ENCODE measurements at regions not wholly inside any gene's neighbourhood (a gene's known extent, or its start where the extent isn't known, plus 50 kb on each side); places are given as distances from the start of the nearest gene placed in this dataset.

DNA sequence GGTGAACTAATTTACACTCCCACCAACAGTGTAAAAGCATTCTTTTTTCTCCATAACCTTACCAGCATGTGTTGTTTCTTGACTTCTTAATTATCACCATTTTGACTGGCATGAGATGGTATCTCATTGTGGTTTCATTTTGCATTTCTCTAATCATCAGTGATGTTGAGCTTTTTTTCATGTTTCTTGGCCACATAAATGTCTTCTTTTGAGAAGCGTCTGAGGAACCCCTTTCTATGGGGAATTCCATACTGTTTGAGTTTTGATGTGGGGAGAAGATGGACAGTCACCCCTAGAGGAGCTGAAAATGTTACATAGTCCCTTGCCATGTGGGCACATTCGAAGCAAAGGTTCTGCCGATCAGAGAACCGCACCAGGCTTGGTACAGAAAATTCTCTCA lies 207.0 kb upstream of the SLC30A5 start:
- Histone ChIP-seq H3K27me3 (ENCODE audit: control insufficient read depth, insufficient read depth, low read length) (no peaks in the 10 kb centered on the region), H3K9me3 (ENCODE audit: control insufficient read depth, insufficient read depth, low read depth, low read length) (no peaks in the 10 kb centered on the region)

DNA sequence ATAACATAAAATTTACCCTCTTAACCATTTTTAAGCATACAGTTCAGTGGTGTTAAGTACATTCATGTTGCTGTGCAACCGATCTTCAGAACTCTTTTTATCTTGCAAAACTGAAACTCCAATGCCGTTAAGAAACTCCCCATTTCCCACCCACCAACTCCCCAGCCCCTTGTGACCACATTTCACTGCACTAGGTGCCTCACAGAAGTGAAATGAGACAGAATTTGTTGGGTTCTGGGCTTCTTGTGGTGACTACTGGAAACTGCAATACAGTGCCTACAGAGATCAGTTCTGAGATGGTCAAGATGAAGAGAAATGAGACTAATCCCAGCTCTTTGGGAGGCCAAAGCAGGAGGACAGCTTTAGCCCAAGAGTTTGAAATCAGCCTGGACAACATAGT lies 202.1 kb upstream of the SLC30A5 start:
- Histone ChIP-seq H3K4me3 (ENCODE audit: low read depth, low read length) (no peak overlapping the region), H3K27me3 (ENCODE audit: control insufficient read depth, insufficient read depth, low read length) (no peaks in the 10 kb centered on the region), H3K27ac (ENCODE audit: low read depth, low read length) (no peak overlapping the region), H3K36me3 (ENCODE audit: control insufficient read depth, insufficient read depth, low read length) (no peaks in the 10 kb centered on the region), H3K9ac (ENCODE audit: low read length) (no peak overlapping the region), H3K4me1 (ENCODE audit: control insufficient read depth, insufficient read depth, low read length) (0 out of 2 replicates have a peak, but pooled peaks cover 4% of the 10 kb centered on the region), H3K9me3 (ENCODE audit: control insufficient read depth, insufficient read depth, low read depth, low read length) (0 out of 2 replicates have a peak, but pooled peaks cover 4% of the 10 kb centered on the region)

More for the DNA sequence above, 207.0 kb upstream of the SLC30A5 start:
- Histone ChIP-seq H3K27ac (ENCODE audit: low read depth, low read length) (no peak overlapping the region), H3K36me3 (ENCODE audit: control insufficient read depth, insufficient read depth, low read length) (no peaks in the 10 kb centered on the region), H3K4me1 (ENCODE audit: control insufficient read depth, insufficient read depth, low read length) (peaks cover 3% of the 10 kb centered on the region; the same call in 1 of the 2 replicates), H3K4me3 (ENCODE audit: low read depth, low read length) (no peak overlapping the region), H3K9ac (ENCODE audit: low read length) (no peak overlapping the region)

GRCh38 chr5:68894673-68895072 lies 199.1 kb upstream of the SLC30A5 start:
- Histone ChIP-seq H3K27ac (ENCODE audit: low read depth, low read length) (no peak overlapping the region), H3K27me3 (ENCODE audit: control insufficient read depth, insufficient read depth, low read length) (no peaks in the 10 kb centered on the region), H3K36me3 (ENCODE audit: control insufficient read depth, insufficient read depth, low read length) (no peaks in the 10 kb centered on the region), H3K9ac (ENCODE audit: low read length) (no peak overlapping the region), H3K9me3 (ENCODE audit: control insufficient read depth, insufficient read depth, low read depth, low read length) (0 out of 2 replicates have a peak, but pooled peaks cover 4% of the 10 kb centered on the region), H3K4me1 (ENCODE audit: control insufficient read depth, insufficient read depth, low read length) (peaks cover 17% of the 10 kb centered on the region), H3K4me3 (ENCODE audit: low read depth, low read length) (no peak overlapping the region)

DNA sequence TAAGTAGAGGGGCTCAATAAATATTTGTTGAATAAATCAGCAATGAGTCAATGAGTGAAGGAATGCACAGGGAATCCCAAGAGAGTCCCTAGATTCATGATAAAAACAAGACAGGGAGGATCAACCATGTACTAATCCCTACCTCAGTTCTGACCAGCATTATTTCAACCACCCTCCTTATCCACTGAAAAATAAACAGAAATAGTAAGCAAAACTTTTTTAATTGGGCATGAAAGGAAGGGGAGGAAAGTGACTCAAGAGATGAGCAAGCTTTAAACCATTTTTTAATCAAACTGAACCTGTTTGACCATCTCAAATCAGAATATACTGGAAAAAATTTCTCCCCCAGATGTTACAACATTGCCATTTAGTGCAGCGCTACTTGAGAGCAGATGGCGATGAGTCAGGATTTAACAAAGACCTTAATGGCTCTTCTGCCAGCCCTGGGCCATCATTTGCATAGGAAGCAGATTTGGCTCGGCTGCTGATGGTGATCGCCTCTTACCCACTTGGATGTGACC lies 194.8 kb upstream of the SLC30A5 start:
- H3K4me3 ChIP-seq (ENCODE audit: low read depth, low read length), result no peak overlapping the region
- peak overlapping the region; percentile 25 for H3K9ac ChIP-seq (ENCODE audit: low read length)
- H3K9me3 ChIP-seq (ENCODE audit: control insufficient read depth, insufficient read depth, low read depth, low read length), result no peaks in the 10 kb centered on the region
- peaks cover 20% of the 10 kb centered on the region for H3K4me1 ChIP-seq (ENCODE audit: control insufficient read depth, insufficient read depth, low read length)
- H3K27ac ChIP-seq (ENCODE audit: low read depth, low read length), result peak overlapping the region; percentile 83
- H3K27me3 ChIP-seq (ENCODE audit: control insufficient read depth, insufficient read depth, low read length), result no peaks in the 10 kb centered on the region
- no peaks in the 10 kb centered on the region for H3K36me3 ChIP-seq (ENCODE audit: control insufficient read depth, insufficient read depth, low read length)

DNA sequence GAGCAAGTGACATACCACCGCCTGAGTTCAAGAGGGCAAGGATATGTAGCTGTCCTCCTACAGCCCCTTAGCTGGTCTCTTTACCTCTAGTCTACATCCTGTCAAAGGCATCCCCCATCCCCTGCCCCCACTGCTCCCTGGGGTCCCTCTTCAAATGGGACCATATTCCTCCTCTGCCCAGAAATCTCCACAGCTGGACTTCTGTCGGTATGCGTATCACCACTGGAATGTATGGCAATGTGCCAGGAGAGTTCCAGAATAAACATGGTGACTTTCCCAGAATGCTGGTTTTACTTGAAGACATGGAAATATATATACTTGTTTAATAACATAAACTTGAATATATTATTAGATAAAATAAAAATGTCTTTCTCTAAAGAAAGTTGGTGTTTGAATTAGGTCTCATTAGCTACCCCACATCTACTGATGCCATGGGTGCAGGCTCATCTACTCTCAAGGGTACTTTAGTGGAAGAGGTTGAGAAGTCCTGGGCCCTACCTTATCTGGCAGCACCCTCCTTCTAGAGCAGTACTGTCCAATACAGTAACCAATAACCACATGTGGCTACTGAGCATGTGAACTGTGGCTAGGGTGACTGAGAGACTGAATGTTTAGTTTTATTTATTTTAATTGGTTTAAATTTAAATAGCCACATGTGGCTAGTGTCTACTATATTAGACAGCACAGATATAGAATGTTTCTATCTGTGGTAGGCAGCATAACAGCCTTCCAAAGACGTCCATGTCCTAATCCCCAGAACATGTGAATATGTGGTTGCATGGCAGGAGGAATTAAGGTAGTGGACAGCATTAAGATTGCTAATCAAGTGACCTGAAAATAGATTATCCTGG lies 181.7 kb upstream of the SLC30A5 start:
- Histone ChIP-seq H3K27ac (ENCODE audit: low read depth, low read length) (no peak overlapping the region), H3K4me3 (ENCODE audit: low read depth, low read length) (no peak overlapping the region), H3K9ac (ENCODE audit: low read length) (no peak overlapping the region), H3K27me3 (ENCODE audit: control insufficient read depth, insufficient read depth, low read length) (no peaks in the 10 kb centered on the region), H3K36me3 (ENCODE audit: control insufficient read depth, insufficient read depth, low read length) (no peaks in the 10 kb centered on the region), H3K9me3 (ENCODE audit: control insufficient read depth, insufficient read depth, low read depth, low read length) (0 out of 2 replicates have a peak, but pooled peaks cover 2% of the 10 kb centered on the region), H3K4me1 (ENCODE audit: control insufficient read depth, insufficient read depth, low read length) (peaks cover 3% of the 10 kb centered on the region; the same call in 1 of the 2 replicates)

GRCh38 chr5:68915079-68915478 lies 178.7 kb upstream of the SLC30A5 start:
- no peak overlapping the region for H3K4me3 ChIP-seq (ENCODE audit: low read depth, low read length)
- H3K9ac ChIP-seq (ENCODE audit: low read length), result no peak overlapping the region
- H3K36me3 ChIP-seq (ENCODE audit: control insufficient read depth, insufficient read depth, low read length), result 0 out of 2 replicates have a peak, but pooled peaks cover 3% of the 10 kb centered on the region
- no peak overlapping the region for H3K27ac ChIP-seq (ENCODE audit: low read depth, low read length)
- H3K9me3 ChIP-seq (ENCODE audit: control insufficient read depth, insufficient read depth, low read depth, low read length), result peaks cover 24% of the 10 kb centered on the region
- H3K27me3 ChIP-seq (ENCODE audit: control insufficient read depth, insufficient read depth, low read length), result no peaks in the 10 kb centered on the region
- H3K4me1 ChIP-seq (ENCODE audit: control insufficient read depth, insufficient read depth, low read length), result peaks cover 3% of the 10 kb centered on the region; the same call in 1 of the 2 replicates

DNA sequence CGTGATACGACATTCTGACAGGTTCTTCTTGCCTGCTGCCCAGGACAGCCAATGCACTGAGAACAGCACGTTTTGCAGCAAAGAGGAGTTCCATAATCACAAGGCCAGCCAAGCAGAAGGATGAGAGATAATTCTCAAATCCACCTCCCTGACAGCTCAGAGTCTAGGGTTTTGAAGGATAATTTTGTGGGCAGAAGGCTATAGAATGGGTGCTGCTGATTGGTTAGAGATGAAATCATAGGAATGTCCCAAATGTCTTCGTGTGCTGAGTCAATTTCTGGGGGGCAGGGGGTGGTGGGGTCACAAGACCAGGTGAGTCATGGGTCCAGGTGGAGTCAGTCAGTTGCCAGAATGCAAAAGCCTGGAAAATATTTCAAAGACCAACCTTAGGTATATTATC lies 175.5 kb upstream of the SLC30A5 start:
- Histone ChIP-seq H3K4me3 (ENCODE audit: low read depth, low read length) (no peak overlapping the region), H3K4me1 (ENCODE audit: control insufficient read depth, insufficient read depth, low read length) (peaks cover 11% of the 10 kb centered on the region), H3K27me3 (ENCODE audit: control insufficient read depth, insufficient read depth, low read length) (no peaks in the 10 kb centered on the region), H3K9ac (ENCODE audit: low read length) (no peak overlapping the region), H3K27ac (ENCODE audit: low read depth, low read length) (no peak overlapping the region), H3K9me3 (ENCODE audit: control insufficient read depth, insufficient read depth, low read depth, low read length) (peaks cover 35% of the 10 kb centered on the region), H3K36me3 (ENCODE audit: control insufficient read depth, insufficient read depth, low read length) (0 out of 2 replicates have a peak, but pooled peaks cover 3% of the 10 kb centered on the region)

GRCh38 chr5:68919988-68920490 lies 173.8 kb upstream of the SLC30A5 start:
- Histone ChIP-seq H3K9ac (ENCODE audit: low read length) (no peak overlapping the region), H3K36me3 (ENCODE audit: control insufficient read depth, insufficient read depth, low read length) (0 out of 2 replicates have a peak, but pooled peaks cover 3% of the 10 kb centered on the region), H3K4me3 (ENCODE audit: low read depth, low read length) (no peak overlapping the region), H3K27ac (ENCODE audit: low read depth, low read length) (no peak overlapping the region), H3K4me1 (ENCODE audit: control insufficient read depth, insufficient read depth, low read length) (peaks cover 15% of the 10 kb centered on the region), H3K27me3 (ENCODE audit: control insufficient read depth, insufficient read depth, low read length) (no peaks in the 10 kb centered on the region), H3K9me3 (ENCODE audit: control insufficient read depth, insufficient read depth, low read depth, low read length) (peaks cover 51% of the 10 kb centered on the region)

DNA sequence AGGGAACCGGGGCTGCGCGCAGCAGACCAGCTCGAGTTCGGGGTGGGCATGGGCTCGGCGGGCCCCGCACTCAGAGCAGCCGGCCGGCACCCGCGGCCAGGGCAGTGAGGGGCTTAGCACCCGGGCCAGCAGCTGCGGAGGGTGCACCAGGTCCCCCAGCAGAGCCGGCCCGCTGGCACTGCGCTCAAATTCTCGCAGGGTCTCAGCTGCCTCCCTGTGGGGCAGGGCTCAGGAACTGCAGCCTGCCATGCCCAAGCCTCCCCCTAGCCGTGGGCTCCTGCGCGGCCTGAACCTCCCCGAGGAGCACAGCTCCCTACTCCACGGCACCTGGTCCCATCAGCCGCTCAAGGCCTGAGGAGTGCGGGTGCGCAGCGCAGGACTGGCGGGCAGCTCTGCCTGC lies 172.9 kb upstream of the SLC30A5 start:
- Histone ChIP-seq H3K4me3 (ENCODE audit: low read depth, low read length) (no peak overlapping the region), H3K4me1 (ENCODE audit: control insufficient read depth, insufficient read depth, low read length) (peaks cover 15% of the 10 kb centered on the region), H3K27me3 (ENCODE audit: control insufficient read depth, insufficient read depth, low read length) (no peaks in the 10 kb centered on the region), H3K27ac (ENCODE audit: low read depth, low read length) (peak overlapping the region; percentile 51; the same call in 1 of the 2 replicates), H3K9me3 (ENCODE audit: control insufficient read depth, insufficient read depth, low read depth, low read length) (peaks cover 54% of the 10 kb centered on the region), H3K36me3 (ENCODE audit: control insufficient read depth, insufficient read depth, low read length) (0 out of 2 replicates have a peak, but pooled peaks cover 3% of the 10 kb centered on the region), H3K9ac (ENCODE audit: low read length) (no peak overlapping the region)

- no peaks in the 10 kb centered on the region for H3K27me3 ChIP-seq (ENCODE audit: control insufficient read depth, insufficient read depth, low read length)
Observed at GRCh38 chr5:68922172-68922987, 171.4 kb upstream of the SLC30A5 start.

More at GRCh38 chr5:68922172-68922987, 171.4 kb upstream of the SLC30A5 start:
- no peak overlapping the region for H3K9ac ChIP-seq (ENCODE audit: low read length)
- H3K27ac ChIP-seq (ENCODE audit: low read depth, low read length), result peak overlapping the region; percentile 93
- H3K36me3 ChIP-seq (ENCODE audit: control insufficient read depth, insufficient read depth, low read length), result 0 out of 2 replicates have a peak, but pooled peaks cover 3% of the 10 kb centered on the region
- peaks cover 15% of the 10 kb centered on the region for H3K4me1 ChIP-seq (ENCODE audit: control insufficient read depth, insufficient read depth, low read length)
- H3K9me3 ChIP-seq (ENCODE audit: control insufficient read depth, insufficient read depth, low read depth, low read length), result peaks cover 58% of the 10 kb centered on the region
- no peak overlapping the region for H3K4me3 ChIP-seq (ENCODE audit: low read depth, low read length)
